Suppressor macrophage treated with lipopolysaccharide for 1 hour (primary cell): ENCODE measurements at regions not wholly inside any gene's neighbourhood (a gene's known extent, or its start where the extent isn't known, plus 50 kb on each side); places are given as distances from the start of the nearest gene placed in this dataset.

Experiments used
- DNase-seq, 3 donors: peaks; one replicate each; pipeline ENCODE4 v3.0.0-alpha.2; 2020 to 2022

DNA sequence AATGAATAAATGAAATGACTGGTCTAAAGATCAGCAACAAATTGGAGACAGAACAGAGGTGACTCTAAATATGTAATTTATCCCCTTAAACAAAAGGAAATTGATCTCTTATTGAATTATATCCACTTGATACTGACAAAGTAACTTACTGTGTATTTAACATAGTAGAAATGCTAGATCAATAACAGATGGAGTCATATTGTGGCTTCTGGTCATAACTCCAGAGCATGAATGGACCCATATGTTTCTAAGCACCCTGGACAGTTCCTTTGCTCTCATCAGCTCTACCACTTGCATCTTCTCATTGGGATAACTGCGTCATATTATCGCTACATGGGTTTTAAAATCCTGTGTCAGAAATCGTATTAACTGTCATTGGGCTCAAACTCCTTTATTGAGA lies 222.3 kb downstream of the ETS1 start:
- DNase-seq, result peak; percentile 24 to 42 (median 37)

DNA sequence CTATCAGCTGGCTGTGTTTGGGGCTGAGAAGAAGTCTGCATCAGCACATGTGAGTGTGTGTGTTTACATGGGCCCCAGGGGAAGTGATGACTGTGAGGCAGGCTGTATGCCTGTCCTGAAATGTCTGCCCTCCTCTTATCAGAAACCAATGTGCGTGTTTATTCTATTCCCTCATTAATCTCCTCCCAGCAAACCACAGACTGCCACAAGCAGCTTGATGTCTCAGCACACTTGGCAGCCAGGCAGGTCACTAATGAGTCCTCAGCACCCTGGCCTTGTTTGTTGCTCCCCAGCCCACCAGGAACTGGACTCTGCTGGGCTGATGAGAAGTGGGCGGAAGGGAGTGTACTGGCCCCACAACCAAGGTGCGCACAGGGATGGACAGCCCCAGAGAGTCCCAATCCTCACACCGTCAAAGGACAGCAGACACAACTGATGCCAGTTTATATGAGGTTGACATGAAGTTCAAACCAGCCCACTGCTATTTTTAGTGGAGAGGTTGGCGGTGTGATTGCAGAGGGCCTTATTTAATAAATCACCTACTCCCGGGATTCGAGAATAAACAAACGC lies 225.8 kb downstream of the ETS1 start:
- DNase-seq, result no peak

DNA sequence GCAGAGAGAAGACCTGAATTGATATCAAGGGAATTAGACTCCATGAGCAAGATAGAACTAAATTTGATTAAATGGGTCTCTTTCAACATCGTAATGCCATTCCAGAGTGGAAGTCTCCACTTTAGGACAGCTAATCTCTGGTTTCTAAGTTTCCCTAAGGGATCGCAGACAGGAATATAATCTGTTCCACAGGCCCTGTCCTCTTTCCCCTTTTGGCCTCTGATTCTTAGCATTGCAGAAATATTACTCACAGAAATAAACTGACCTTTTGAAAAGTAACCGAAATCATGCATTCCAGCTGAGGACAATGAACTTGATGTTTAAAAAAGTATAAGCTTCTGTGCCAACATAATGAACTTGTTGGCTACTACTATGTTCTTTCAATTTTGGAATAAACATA lies 227.8 kb downstream of the ETS1 start:
- no peak for DNase-seq

DNA sequence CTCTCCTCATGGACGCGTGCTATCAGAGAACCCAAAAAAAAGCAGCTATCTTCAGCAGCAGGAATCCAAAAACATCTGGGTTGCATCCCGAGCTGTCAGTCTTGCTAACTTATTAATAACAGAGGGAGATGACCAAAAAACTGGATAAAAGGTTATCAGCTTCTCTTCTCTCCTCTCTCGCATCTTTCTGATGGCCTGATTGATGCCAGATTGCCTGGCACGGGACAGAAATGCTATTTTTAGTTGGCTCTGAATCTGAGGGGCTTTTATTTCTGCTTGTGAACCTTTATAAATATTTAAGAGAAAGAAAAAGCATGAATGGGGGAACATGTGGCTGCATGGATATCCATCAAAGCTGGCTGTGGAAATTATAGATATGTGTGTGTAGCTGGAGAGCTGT lies 230.3 kb downstream of the ETS1 start:
- DNase-seq, result no peak

DNA sequence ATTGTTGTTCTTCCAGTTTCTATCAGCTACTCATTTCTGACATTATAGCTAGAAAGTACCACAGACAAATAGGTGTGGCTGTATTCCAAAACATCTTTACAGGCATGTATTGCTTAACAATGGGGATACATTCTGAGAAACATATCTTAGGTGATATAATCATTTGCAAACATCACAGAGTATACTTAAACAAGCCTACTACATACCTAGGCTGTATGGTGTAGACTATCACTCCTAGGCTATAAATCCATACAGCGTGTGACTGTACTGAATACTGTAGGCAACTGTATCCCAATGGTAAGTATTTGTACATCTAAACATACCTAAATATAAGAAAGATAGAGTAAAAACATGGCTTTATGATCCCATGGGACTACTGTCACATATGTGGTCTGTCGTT lies 231.8 kb downstream of the ETS1 start:
- DNase-seq, result no peak

GRCh38 chr11:128354476-128354875 lies 232.9 kb downstream of the ETS1 start:
- DNase-seq, result no peak

DNA sequence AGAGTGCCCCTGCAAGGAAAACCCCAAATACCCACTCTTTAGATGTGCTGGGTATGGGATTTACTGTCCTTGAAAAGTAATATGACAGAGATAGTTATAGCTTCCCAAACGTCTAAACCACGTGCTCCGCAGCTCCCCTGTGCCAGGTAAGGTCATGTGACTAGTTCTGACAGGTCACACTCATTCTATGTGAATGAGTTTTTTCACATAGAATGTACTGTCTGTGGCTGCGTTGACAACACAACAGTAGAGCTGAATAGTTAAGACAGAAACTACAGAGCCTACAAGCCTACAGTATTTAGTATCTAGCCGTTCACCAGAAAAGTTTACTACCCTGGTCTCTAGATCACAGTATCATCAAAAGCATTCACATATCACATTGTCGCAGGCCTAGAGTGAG lies 236.2 kb downstream of the ETS1 start:
- DNase-seq, result no peak

- no peak for DNase-seq
These were observed 237.6 kb downstream of the ETS1 start for GRCh38 chr11:128349650-128350299.

DNA sequence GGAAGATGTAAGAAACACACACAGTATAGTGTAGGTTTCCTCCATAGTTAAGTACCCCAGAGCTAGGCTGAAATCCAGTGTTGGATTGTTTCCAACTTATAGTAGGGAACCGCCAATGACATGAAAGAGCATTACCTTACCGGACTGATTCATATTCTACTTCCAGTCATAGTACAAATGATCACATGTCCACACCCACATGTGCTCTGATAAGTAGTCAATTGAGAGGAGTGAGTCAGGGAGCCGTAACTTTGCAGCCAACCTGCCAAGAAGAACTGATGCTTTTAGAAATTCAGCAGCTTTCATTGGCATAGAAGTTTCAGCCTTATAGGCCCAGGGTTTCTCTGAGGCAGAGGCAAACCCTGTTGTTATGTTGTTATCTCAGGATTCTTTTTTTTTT lies 240.6 kb downstream of the ETS1 start:
- DNase-seq, result peak in 2 of 3 donors; percentile 20 to 24

- no peak for DNase-seq
These were observed 242.0 kb downstream of the ETS1 start for GRCh38 chr11:128345316-128345715.

DNA sequence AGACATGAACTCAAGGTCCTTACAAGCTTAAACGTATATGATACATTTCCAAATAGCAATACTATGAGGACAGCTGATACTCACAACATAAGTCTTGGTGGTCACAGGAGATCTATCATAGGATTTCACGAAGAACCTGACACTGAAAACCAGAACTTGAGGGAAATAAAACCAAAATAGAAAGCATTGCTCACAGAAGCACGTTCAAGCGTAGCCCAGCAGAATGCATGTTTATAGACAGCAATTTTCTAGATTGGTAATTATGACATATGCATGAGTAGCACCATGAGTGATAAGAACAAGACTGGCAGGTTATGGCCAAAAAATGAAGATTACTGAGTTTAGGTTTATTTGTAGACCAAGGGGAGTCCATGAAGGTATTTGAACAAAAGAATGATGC lies 243.5 kb downstream of the ETS1 start:
- DNase-seq, result no peak

GRCh38 chr11:128343135-128343514 lies 244.2 kb downstream of the ETS1 start:
- no peak for DNase-seq

GRCh38 chr11:128342511-128343134 lies 244.7 kb downstream of the ETS1 start:
- peak; percentile 13 to 25 (median 22) for DNase-seq

DNA sequence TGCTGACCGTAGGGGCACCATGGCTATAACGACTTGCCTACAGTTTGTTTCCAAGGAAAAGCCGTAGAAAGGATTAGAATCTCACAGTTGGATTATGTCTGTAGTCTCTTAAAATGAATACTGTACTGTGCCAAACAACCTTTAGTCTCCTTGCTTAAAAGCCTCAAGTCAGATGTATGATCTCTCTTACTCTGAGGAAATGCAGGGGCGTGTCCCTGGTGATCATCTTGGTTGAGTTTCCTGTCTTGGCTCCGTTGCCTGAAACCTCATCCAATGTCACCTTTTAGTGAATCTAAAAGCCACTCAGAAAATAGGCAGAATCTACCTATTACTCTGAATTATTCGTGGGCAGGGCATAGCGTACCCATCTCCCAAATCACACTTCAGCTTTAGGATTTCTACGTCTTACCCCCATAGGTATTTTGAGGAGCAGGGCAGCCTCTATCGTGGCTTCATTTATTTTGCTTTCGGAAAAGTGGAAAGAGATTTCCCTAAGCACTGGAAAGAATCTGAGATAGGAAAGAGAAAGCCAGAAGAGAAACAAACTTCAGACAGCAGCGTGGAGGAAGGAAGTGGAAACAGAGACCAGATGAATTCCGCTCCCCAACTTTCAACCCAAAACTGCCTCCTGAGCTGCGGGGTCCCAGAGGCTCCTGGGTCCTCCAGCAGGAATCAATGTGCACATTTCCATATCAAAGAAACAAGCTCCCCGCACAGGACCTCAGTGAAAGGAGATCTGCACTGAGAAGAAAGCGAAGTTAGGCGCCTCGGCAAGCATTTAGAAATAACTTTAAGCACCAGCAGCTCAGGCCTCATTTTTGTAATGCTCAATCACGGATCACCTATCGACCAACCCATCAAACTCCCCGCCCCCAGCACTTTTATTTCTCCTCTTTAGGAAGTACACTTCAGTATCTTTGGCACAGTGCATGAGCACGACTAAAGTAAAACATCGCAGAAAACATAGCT lies 245.8 kb downstream of the ETS1 start:
- DNase-seq, result no peak

DNA sequence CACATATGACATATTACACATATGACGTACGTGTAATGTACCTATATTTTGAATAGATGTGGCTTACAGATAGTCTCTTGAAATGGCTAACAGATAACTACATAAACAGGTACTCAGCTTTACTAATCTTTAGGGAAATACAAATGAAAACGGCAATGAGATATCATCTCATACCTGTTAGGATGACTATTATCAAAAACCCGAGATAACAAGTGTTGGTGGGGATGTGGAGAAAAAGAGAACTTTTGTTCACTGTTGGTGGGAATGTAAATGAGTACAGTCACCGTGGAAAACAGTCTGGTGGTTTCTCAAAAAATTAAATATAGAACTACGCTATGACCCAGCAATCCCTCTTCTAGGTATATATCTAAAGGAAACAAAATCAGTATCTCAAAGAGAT lies 247.6 kb downstream of the ETS1 start:
- DNase-seq, result no peak

DNA sequence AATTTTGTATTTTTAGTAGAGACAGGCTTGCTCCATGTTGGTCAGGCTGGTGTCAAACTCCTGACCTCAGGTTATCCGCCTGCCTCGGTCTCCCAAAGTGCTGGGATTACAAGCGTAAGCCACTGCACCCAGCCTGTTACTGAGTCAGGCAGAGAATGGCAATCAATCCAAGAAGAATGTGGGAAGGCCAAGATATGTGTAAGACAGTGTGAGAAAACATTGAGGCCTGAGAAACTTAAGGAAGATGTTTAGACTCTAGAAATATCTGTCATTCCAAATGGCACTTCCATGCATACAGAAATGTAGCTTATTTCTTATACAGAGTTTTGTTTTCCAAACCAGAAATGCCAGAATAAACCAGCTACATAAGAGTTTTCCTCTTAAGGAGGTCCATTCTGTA lies 248.5 kb downstream of the ETS1 start:
- no peak for DNase-seq

- DNase-seq, result no peak
These were observed 251.2 kb downstream of the ETS1 start for GRCh38 chr11:128336203-128336602.

DNA sequence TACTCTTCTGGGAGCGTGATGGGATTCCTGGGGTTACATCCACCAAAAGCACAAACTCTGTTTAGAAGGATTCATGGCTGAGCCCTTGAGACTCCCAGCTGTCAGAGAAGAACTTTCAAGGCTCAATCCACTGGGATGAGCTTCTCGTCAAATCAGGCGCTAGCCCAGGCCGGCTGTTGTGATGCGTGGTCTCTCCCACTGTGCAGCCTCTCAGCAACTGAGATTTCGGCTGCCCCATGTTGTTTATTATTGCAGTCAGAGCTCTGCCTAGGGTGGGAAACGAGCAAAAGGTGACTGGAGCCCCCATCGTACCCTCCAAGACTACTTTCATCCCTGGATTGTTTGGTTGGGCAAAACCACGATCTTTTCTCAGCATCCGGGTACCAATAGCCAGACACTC lies 251.6 kb downstream of the ETS1 start:
- no peak for DNase-seq

GRCh38 chr11:128334311-128335044 lies 252.9 kb downstream of the ETS1 start:
- peak; percentile 21 to 44 (median 38) for DNase-seq

DNA sequence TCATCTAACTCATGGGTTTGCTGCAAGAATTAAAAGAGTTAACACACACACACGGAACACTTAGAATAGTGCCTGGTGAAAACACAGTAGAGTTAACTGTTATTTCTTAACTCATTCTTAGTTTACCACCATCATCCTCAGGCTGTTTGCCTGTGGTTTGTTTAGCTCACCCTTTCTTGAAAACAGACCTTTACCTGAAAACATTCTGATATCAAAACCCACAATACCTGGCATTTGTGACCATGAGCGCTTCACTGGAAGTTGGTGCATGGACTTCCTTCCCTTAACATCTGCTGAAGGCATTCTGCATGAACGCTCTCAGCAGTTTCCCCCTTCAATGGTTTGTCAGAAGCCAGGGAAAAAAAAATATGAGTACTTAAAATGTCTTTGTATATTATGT lies 256.0 kb downstream of the ETS1 start:
- DNase-seq, result no peak

GRCh38 chr11:128330203-128330602 lies 257.2 kb downstream of the ETS1 start:
- DNase-seq, result no peak

GRCh38 chr11:128328955-128329551 lies 258.3 kb downstream of the ETS1 start:
- no peak for DNase-seq
